ENCODE measurements at regions not wholly inside any gene's neighbourhood (a gene's known extent, or its start where the extent isn't known, plus 50 kb on each side); places are given as distances from the start of the nearest gene placed in this dataset.

DNA sequence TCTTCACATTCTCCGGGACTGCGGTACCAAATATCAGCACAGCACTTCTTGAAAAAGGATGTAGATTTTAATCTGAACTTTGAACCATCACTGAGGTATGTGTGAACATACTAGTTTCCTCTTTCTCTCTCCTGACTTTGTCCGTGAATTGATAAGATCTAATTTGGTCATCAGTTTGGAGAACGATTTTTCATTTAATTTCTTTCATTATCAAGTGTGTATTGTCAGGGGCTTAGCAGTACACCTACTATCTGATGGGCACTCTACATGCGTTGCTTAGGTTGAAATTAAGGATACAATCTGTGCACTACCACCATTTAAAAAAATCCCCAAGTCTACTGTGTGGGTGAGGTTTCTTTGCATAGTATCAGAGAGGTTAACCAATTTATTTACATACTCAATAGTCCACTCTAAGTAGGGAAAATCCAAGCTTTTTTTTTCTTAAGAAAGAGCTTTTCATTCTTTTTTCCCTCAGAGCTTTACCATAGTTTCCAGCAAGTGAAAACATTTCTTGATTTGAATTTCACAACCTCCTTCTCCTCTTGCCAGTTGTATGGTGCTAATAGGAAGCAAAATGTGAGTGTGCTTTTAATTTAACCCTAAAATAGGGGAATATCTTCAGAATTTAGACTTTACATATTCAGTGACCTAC is 105.4 kb upstream of the ESR1 start:
- DNase-seq (ENCODE audit: low read depth in 3 of 3), result no peak

DNA sequence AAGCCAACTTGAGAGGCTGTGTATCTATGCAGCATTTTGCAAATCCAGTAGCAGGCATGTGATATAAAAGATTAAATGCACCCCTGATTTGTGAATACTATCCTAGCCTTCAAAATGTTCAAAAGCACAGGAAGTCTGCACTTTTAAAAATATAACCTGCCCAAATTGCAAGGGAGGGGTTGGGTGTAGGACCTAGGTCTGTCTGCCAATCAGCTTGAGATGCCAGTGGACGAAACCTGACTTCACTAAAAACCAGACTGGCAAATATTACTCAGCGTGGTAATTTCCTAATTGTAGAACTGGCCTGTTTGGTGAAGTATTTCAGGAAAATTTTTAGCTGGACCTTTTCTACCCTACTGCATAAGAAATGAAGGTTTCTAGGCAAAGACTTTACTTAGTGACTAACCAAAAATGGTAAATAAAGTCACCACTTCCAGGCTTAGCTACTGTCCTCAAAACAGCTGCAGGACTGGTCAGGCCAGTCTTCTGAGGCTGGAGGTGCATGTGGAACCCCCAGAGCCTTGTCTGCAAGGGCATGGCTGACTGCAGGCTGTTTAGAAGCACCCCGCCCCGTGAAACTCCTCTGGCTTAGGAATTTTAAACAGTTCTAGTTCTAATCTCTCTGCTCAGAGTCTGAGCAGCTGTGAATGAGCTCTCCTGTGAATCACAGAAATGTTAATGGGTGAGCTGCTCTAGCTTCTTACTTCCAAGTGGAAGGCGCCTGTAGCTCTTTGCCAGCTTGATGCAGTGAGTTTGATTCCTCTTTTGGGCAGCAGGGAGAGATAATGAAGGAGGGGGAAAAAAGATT is 104.4 kb upstream of the ESR1 start:
- no peak for DNase-seq (ENCODE audit: low read depth in 3 of 3)

DNA sequence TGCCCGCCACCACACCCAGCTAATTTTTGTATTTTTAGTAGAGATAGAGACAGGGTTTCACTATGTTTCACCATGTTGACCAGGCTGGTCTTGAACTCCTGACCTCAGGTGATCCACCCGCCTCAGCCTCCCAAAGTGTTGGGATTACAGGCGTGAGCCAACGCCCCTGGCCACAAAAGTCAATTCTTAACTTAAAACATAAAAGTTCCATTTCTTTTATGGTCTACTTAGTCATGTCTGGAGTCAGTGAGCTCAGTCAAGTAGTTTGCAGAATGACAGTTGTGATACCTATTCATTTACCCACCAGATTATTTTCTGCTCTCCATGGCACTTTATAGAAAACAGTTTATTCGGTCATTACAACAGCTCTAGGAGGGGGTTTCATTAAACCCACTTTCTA is 103.1 kb upstream of the ESR1 start:
- peak in 1 of 3 experiments; percentile 36 for DNase-seq (ENCODE audit: low read depth in 3 of 3)

DNA sequence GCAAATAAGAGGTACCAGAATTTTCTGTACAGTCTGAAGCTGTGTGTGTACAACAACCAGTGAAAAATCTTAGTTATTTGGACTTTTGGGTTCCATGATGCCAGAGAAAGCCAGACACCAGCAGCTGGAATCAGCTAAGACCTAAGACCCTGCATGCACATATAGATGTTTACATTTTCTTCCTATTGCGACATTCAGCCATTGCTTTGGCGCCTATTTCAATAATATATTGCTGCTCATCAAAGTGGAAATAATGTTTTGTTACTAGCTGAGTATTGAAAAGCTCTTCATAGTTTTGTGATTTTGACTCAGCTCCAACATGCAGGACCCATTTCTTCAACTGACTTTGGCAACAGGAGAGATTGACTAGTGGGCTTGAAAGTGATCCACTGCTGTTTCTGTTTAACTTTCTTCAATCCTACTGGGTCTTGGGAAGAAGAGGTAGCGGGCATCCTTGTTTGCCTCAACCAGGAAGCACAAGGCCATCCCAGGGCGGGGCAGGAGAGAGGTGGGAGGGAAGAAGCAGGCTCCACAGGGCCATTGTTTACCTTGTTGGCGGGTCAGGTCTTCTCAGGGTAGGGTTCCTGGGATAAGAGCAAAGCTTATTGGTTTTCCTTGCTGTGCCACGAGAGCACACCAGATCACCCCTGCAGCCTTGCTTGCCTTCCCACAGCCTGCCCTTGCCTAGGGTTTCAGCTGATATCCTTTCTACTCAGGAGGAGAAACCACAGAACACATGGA is 101.3 kb upstream of the ESR1 start:
- no peak for DNase-seq (ENCODE audit: low read depth in 3 of 3)

DNA sequence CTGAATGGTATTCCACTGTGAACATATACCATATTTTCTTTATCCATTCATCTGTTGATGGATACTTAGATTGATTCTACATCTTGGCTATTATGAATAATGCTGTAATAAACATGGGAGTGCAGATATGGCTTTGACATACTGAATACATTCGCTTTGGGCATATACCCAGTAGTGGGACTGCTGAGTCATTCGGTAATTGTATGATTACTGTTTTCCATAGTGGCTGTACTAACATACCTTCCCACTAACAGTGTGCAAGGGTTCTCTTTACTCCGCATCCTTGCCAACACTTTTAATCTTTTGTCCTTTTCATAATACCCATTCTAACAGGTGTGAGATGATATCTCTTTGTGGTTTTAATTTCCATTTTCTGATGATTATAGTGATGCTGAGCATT is 98.2 kb upstream of the ESR1 start:
- no peak for DNase-seq (ENCODE audit: low read depth in 3 of 3)

DNA sequence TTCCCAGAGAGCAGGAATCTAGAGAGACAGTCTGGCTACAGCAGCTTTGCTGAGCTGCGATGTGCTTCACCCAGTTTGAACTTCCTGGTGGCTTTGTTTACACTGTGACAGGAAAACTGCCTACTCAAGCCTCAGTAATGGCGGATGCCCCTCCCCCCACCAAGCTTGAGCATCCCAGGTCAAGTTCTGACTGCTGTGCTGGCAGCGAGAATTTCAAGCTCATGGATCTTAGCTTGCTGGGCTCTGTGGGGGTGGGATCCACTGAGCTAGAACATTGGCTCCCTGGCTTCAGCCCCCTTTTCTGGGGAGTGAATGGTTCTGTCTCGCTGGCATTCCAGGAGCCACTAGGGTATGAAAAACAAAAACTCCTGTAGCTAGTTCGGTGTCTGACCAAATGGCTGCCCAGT is 91.0 kb upstream of the ESR1 start:
- no peak for DNase-seq (ENCODE audit: low read depth in 3 of 3)

DNA sequence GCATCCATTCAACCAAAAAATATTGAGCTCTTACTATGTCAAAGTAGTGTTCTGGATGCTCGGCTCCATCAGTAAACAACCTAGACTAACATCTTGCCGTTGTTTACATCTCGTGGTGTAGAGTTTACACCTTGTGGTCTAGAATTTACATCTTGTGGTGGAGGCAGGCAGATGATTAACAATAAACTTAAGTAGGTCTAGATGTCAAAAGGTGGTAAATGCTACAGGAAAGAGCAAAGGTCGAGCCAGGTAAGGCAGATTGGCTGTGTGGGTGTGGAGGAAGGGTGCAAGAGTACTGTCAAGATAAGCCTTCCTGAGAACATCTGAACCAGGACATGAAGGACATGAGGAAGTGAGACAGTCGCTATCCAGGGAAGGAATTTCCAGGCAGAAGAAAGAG is 88.4 kb upstream of the ESR1 start:
- no peak for DNase-seq (ENCODE audit: low read depth in 3 of 3)

DNA sequence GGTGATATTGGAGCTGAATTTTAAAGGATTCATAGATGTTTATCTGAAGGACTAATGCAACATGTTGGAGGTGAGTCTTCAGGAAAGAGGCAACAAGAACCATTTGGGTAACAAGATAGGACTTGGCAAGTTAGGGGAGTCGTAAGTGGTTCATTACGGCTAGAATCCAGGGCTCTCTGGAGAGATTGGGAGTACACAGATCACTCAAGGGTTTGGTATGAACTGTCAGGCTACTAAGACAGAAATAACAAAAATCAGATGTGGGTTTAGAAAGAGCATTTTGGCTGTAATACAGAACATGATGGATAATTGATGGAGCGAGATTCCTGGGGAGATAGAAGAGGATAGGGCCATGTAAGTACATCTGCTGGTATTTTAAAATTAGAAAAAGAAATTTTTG is 86.3 kb upstream of the ESR1 start:
- no peak for DNase-seq (ENCODE audit: low read depth in 3 of 3)

DNA sequence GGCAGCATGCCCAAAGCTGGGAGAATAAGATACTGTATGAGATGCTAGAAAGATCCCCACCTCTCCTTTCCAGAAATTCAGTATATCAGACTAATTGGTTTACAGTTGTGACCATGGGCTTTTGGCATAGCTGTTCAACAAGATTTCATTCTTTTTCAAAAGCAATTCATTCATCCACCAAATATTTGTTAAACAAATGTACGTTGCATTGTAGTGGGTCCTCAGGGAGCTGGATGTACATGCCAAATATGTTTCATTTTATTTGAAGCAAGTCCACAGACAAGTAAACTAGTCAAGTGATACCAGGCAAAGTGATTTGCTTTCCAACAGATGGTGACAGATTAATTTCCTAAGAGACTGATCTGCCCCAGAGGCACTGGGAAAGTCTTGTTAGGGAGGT is 85.8 kb upstream of the ESR1 start:
- no peak for DNase-seq (ENCODE audit: low read depth in 3 of 3)

DNA sequence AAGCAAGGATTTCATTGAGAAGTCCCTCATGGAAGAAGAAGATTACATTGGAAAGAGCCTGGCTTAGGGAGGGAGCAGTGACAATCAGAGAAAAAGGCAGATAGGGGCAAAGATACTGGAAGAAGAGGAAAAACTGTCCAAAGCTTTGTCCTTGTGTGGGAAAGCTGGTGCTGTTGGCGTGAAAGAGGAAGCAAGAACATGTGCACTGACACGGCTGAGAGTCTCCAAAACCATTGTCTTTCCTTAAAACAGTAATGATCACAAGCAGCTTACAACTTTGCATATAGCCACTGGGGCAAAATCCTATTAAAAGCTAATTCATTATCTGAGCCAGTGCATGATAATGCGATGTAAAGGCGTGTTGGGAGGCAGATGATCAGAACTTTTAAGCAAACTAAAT is 85.1 kb upstream of the ESR1 start:
- DNase-seq (ENCODE audit: low read depth in 3 of 3), result no peak

DNA sequence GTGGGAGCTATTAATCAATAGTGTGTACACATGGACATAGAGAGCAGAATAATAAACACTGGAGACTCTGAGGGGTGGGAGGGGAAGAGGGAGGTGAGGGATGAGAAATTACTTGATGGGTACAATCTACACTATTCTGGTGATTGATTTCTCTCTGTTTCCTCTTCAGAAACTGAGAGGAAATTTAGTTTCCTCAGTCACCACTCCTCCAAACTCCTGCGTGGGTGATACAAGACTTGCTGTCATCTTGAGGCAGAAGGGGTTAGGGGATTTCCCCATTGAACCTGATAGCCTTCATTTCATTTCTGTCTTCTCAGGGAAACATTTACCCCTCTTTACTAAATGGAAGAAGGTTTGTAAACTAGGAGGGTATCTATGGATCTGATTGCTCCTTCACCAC is 84.3 kb upstream of the ESR1 start:
- peak; percentile 31 to 55 (median 37) for DNase-seq (ENCODE audit: low read depth in 3 of 3)

DNA sequence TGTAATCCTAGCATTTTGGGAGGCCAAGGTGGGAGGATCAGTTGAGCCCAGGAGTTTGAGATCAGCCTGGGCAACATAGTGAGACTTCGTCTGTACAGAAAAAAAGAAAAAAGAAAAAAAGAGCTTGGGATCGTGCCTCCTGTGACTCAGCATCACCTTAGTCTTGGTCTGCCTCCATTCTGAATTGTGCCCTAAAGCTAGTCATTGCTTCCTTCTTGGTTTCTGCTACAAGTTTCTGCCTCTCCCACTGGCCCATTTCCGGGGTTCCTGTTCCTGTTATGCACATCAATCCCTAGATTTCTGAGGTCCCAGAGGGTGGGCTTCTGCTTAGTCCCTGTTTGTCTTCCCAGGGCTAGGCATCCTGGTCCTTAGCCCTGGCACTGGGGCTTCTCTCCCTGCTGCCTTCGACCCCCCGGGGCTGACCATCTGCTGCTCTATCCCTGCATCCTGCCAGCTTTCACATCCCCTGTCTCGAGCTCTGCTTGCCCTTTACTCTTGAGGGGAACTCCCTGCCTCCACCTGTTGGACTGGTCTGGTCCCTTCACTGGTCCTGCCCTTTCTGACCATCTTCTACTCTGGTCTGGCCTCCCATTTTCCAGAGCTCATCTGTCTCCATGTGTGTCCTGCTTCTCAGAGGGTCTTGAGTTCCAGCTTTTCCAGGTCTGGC is 77.5 kb upstream of the ESR1 start:
- no peak for DNase-seq (ENCODE audit: low read depth in 3 of 3)

DNA sequence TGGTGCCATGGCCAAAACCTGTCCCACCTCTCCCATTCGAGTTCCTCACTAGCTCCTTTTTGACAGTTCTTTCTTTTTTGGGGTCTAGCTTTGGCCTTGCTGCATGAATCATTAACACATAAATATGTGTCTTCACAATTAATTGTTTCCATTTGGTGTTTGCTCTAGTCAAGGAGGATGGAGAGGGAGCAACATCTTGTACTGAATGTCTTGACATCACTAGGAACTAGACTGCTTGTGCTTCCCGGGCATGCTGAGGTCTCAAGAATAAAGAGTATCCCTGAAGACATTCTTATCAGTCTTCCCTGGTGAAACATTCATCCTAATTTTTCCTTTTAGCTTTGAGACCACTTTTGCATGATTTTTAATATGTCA is 77.0 kb upstream of the ESR1 start:
- DNase-seq (ENCODE audit: low read depth in 3 of 3), result no peak

DNA sequence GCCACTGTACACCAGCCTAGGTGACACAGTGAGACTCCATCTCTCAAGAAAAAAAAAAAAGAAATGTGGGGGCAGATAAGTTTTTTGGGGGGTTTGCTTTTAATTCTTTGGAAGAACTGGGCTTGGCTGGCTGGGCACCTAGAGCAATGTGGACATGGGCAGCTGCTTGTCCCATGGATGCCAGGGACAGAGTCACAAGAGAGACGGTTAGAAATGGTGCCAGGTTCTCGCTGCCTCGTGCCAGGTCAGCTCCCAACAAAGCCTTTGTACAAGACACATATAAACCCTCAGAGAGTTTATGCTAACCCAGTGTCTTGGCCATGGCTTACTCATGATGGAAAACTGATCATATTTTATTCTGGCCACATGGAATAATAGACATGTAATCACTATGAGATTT is 76.2 kb upstream of the ESR1 start:
- no peak for DNase-seq (ENCODE audit: low read depth in 3 of 3)

DNA sequence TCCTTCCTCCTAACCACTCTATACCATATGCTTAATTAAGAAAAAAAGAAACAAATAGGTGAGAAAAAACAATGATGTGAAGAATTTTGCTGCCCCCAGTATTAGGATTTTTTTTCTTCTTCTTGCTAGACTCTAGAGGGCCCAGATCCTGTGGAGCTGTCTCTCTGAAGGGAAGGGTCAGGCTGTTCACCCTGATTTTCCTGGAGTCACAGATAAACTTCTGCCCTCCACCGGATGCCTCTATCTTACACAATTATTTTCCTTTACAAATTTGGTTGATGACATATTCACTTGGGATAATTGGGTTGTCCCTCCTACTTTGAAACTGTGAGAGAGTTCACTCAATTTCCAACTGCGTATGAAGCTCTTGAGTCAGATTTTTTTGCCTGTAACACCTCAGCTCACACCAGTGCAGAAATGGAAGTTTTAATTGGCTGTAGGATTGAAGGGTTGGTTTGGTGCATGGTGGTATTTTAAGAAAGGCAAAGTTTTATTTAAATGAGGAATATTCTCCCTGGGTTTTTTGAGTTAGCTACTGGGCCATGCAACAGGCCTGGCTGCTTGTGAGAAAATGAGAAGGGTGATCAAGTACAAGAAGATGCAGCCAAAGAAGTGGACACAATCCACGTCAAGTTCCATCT is 73.7 kb upstream of the ESR1 start:
- no peak for DNase-seq (ENCODE audit: low read depth in 3 of 3)

DNA sequence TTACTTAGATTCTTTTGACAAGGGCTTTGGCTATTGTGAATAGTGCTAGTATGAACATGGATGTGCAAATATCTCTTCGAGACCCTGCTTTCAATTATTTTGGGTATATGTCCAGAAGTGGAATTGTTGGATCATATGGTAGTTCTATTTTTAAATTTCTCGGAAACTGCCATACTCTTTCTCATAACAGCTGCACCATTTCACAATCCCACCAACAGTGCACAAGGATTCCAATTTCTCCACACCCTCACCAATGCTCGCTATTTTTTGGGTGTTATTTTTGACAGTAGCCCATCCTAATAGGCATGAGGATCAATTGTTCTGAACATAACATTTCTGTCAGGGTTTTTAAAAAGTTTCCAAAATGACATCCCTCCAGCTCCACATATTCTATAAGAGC is 69.2 kb upstream of the ESR1 start:
- DNase-seq (ENCODE audit: low read depth in 3 of 3), result no peak

DNA sequence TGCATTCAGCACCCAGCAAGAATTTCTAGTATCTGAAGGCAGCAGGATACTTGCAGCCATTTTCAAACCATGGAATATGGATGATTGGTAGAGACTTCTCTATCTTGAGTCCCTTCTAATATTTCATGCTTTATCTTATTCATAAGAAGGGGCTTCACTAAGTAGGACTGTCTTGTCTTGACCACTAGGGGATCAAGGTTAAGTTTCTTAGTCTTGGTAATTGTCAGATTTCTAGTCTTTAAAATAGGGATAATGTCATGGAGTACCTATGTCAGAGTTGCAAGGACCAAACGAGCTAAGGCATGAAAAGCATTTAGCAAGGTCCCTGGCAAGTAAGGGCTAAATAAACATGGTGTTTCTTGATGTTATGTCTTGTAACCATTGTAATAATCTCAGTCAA is 68.5 kb upstream of the ESR1 start:
- no peak for DNase-seq (ENCODE audit: low read depth in 3 of 3)

DNA sequence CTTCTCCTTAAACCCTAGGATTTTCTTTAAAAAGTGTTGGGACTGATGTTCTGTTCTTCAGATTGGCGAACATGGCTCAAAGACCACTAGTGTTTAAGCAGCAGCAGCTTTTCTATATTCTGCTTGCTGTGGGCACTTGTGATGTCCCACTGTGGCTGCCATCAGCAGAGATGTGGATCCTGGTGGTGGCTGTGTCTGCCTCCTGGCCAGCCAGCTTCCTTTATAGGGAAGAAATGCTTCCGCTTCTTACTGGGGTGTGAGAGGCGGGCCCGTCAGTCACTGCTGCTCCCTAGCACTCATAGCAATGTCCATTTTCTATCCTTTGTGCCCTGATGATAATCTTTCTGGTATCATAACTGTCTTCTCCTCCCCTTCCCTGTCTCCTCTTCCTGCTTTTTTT is 66.7 kb upstream of the ESR1 start:
- no peak for DNase-seq (ENCODE audit: low read depth in 3 of 3)

DNA sequence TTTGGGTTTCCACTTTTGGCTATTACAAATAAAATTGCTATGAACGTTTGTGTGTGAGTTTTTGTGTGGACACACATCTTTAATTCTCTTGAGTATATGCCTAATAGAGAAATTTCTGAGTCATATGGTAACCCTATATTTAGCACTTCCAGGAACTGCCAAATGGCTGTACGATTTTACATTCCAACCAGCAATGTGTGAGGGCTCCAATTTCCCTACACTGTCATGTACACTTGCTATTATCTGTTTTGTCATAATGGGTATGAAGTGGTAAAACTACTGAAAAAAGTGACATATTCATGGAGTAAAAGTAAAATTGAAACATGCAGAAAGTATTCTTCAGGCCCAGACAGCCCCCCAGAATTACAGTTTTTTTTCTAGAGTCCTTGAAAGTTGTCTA is 59.6 kb upstream of the ESR1 start:
- DNase-seq (ENCODE audit: low read depth in 3 of 3), result no peak

DNA sequence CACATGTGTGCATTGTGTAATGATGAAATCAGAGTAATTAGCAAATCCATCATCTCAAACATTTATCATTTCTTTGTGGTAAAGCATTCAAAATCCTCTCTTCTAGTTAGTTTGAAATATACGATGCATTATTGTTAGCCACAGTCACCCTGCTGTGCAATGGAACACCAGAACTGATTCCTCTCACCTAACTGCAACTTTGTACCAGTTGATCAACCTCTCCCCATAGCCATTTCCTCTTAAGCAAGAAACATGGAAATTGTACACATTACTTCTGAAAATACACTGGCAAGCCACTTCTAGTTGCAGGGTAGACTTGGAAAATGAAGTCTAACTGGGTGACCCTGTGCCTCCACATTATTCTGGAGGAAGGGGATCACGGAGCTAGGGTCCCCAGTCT is 58.1 kb upstream of the ESR1 start:
- no peak for DNase-seq (ENCODE audit: low read depth in 3 of 3)

DNA sequence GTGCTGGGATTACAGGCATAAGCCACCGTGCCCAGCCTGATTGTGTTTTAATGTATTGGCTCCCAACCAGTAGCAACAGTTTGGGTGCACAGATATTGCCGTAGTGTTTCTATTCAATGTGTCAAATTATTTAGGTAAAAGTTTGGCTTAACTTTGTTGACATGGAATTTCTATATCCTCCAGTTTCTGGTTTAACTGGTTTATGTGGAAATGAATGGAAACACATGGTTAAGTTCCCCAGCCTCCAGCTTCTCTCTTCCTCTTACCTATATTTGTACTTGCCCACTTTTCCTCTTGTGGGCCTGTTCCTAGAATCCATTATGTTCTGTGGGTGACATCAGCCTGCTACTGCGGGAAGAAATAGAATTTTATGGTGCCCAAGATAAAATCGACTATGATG is 53.9 kb upstream of the ESR1 start:
- DNase-seq (ENCODE audit: low read depth in 3 of 3), result no peak

DNA sequence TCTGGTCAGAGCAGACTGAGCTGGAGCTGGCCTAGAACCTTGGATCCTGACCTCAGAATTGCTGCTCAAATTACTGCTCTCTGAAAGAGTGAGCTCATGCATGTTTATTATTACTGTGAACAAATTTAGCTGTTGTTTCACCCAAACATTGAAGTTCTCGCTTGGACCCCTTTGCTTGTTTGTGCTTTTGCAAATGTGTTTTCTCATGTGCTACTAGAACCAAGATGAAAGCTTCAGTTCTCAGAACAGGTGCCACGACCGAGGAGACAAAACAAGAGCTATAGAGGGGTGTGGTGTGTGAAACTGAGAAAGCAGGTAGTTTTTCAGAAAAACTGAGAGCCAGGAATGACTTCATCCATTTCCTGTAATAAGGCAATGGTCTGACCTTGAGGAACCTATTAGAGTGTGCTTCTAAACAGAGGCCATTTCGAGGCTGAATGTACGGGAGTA is 50.0 kb upstream of the ESR1 start:
- no peak for DNase-seq (ENCODE audit: low read depth in 3 of 3)

All from stimulated activated CD4-positive, alpha-beta T cell treated with anti-CD3 and anti-CD28 coated beads, TNF-alpha, amount 100 ng/mL, for 24 hours (primary cell).